ENCODE measurements at regions not wholly inside any gene's neighbourhood (a gene's known extent, or its start where the extent isn't known, plus 50 kb on each side); places are given as distances from the start of the nearest gene placed in this dataset.

GRCh38 chr7:26497801-26498596 is 206.3 kb downstream of the SNX10 start:
- TF ChIP-seq EZH2 (IDR thresholded peaks at IDR 0.05; ENCODE audit: borderline replicate concordance, insufficient read depth, low read depth, low read length, poor library complexity, severe bottlenecking) (no peak), CTCF (IDR thresholded peaks at IDR 0.05) (no peak)

All from B cell (primary cell).